CD4-positive, alpha-beta T cell (primary cell): ENCODE measurements at regions not wholly inside any gene's neighbourhood (a gene's known extent, or its start where the extent isn't known, plus 50 kb on each side); places are given as distances from the start of the nearest gene placed in this dataset.

Experiments used
- ATAC-seq: fragments of 200-7000 bp; cut with Tn5 transposase; one replicate; pipeline ENCODE4 v1.10.0; 2022; ENCODE audit warnings: mild to moderate bottlenecking; ENCODE audit not compliant: poor library complexity
- CTCF ChIA-PET: fragments of 350-600 bp; sonication (Branson Sonifier 250); formaldehyde crosslinking; loops from one replicate; lab custom pipeline; 2021; ENCODE audit warnings: antibody characterized with exemption, inconsistent platforms; lab: Charles Lee
- POLR2A ChIA-PET: fragments of 350-600 bp; sonication (Branson Sonifier 250); formaldehyde crosslinking; loops from one replicate; lab custom pipeline; 2021; ENCODE audit warnings: antibody characterized with exemption, inconsistent platforms; lab: Charles Lee
- DNase-seq, 14 experiments: peaks; one replicate each; pipeline ENCODE4 v3.0.0-alpha.2; 2013 to 2020; ENCODE audit warnings: mixed read lengths in 2 of 14
- H3K27ac ChIP-seq, 2 donors: one replicate each; pipeline versions ENCODE4 v1.5.1 to v1.7.0; 2013; ENCODE audit warnings: low read length in 2 of 2, low read depth in 1 of 2, mild to moderate bottlenecking in 1 of 2
- H3K27me3 ChIP-seq, 2 experiments: 1 replicate in 1 of 2; 2 replicates in 1 of 2; pipeline versions ENCODE4 v1.6.1 to v1.7.0; 2013; ENCODE audit warnings: low read length in 2 of 2, control low read depth in 1 of 2, mild to moderate bottlenecking in 1 of 2, moderate library complexity in 1 of 2; ENCODE audit not compliant: insufficient read depth in 2 of 2, control insufficient read depth in 1 of 2
- H3K36me3 ChIP-seq: one replicate; pipeline ENCODE4 v1.6.1; 2013; ENCODE audit warnings: low read length, control low read depth; ENCODE audit not compliant: insufficient read depth
- H3K4me1 ChIP-seq: one replicate; pipeline ENCODE4 v1.6.1; 2013; ENCODE audit warnings: low read length, control low read depth; ENCODE audit not compliant: insufficient read depth
- H3K4me3 ChIP-seq: one replicate; pipeline ENCODE4 v1.5.1; 2013; ENCODE audit warnings: mild to moderate bottlenecking, low read length, moderate library complexity
- H3K9me3 ChIP-seq, 2 experiments: 1 replicate in 1 of 2; 2 replicates in 1 of 2; pipeline versions ENCODE4 v1.6.1 to v1.7.0; 2013; ENCODE audit warnings: low read length in 2 of 2, mild to moderate bottlenecking in 2 of 2, control low read depth in 1 of 2, moderate library complexity in 1 of 2; ENCODE audit not compliant: control insufficient read depth in 1 of 2, insufficient read depth in 1 of 2
- H3K27ac Mint-ChIP-seq: one replicate; pipeline ENCODE4 v1.8.0; 2020; ENCODE audit warnings: mixed read lengths
- H3K27me3 Mint-ChIP-seq: one replicate; pipeline ENCODE4 v1.8.0; 2021; ENCODE audit warnings: mixed read lengths
- H3K36me3 Mint-ChIP-seq: one replicate; pipeline ENCODE4 v1.8.0; 2021; ENCODE audit warnings: low read depth, mixed read lengths
- H3K4me1 Mint-ChIP-seq: one replicate; pipeline ENCODE4 v1.8.0; 2021; ENCODE audit warnings: low read depth, mixed read lengths
- H3K4me3 Mint-ChIP-seq: one replicate; pipeline ENCODE4 v1.8.0; 2020; ENCODE audit warnings: mild to moderate bottlenecking, mixed read lengths
- H3K9me3 Mint-ChIP-seq: one replicate; pipeline ENCODE4 v1.8.0; 2020; ENCODE audit warnings: mixed read lengths
- intact Hi-C, 2 experiments: fragments of 100-400 bp; cut with DNase I in 1 of 2; cut with micrococcal nuclease in 1 of 2; formaldehyde crosslinking; loops; one replicate each; pipeline versions ENCODE4 v1.15.1 to v1.9.0; 2023 to 2025; cut with DNase I, micrococcal nuclease
- TF ChIP-seq, protein P1 (sequence below): fragments of 200-600 bp; IDR thresholded peaks from one replicate; pipeline ENCODE4 v1.8.0; 2022; ENCODE audit warnings: antibody characterized with exemption, mild to moderate bottlenecking

- H3K27me3 ChIP-seq, result no peaks in the 10 kb centered on the region
- H3K4me3 ChIP-seq, result no peak overlapping the region
- H3K9me3 ChIP-seq, result no peaks in the 10 kb centered on the region
- TF ChIP-seq, protein P1, sequence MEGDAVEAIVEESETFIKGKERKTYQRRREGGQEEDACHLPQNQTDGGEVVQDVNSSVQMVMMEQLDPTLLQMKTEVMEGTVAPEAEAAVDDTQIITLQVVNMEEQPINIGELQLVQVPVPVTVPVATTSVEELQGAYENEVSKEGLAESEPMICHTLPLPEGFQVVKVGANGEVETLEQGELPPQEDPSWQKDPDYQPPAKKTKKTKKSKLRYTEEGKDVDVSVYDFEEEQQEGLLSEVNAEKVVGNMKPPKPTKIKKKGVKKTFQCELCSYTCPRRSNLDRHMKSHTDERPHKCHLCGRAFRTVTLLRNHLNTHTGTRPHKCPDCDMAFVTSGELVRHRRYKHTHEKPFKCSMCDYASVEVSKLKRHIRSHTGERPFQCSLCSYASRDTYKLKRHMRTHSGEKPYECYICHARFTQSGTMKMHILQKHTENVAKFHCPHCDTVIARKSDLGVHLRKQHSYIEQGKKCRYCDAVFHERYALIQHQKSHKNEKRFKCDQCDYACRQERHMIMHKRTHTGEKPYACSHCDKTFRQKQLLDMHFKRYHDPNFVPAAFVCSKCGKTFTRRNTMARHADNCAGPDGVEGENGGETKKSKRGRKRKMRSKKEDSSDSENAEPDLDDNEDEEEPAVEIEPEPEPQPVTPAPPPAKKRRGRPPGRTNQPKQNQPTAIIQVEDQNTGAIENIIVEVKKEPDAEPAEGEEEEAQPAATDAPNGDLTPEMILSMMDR, result no peak
- DNase-seq, result no peak
- no peak overlapping the region for H3K27ac ChIP-seq
- H3K36me3 ChIP-seq, result no peaks in the 10 kb centered on the region
- Mint-ChIP-seq H3K27me3 (no peaks in the 10 kb centered on the region), H3K4me3 (no peak overlapping the region), H3K36me3 (no peaks in the 10 kb centered on the region), H3K4me1 (no peaks in the 10 kb centered on the region), H3K27ac (no peak overlapping the region), H3K9me3 (no peaks in the 10 kb centered on the region)
- H3K4me1 ChIP-seq, result no peaks in the 10 kb centered on the region
- no peak for ATAC-seq
- intact Hi-C loops, result no loop called here
- CTCF ChIA-PET, result no interaction called here
- POLR2A ChIA-PET, result no interaction called here
These were observed 114.5 kb downstream of the RMI2 start for GRCh38 chr16:11459722-11460121.

- no peaks in the 10 kb centered on the region for H3K27me3 Mint-ChIP-seq
- no peak overlapping the region for H3K4me3 ChIP-seq
- no peaks in the 10 kb centered on the region for H3K9me3 ChIP-seq
- no peak overlapping the region for H3K4me3 Mint-ChIP-seq
- DNase-seq (no peak), ATAC-seq (no peak)
- no peaks in the 10 kb centered on the region for H3K4me1 ChIP-seq
- H3K36me3 ChIP-seq, result no peaks in the 10 kb centered on the region
- H3K27ac Mint-ChIP-seq, result no peak overlapping the region
- no peaks in the 10 kb centered on the region for H3K36me3 Mint-ChIP-seq
- no peaks in the 10 kb centered on the region for H3K4me1 Mint-ChIP-seq
- H3K27ac ChIP-seq, result no peak overlapping the region
- no peaks in the 10 kb centered on the region for H3K27me3 ChIP-seq
- intact Hi-C loops, result no loop called here
- no peaks in the 10 kb centered on the region for H3K9me3 Mint-ChIP-seq
- TF ChIP-seq, protein P1, result no peak
- CTCF ChIA-PET, result no interaction called here
- POLR2A ChIA-PET, result no interaction called here
These were observed 115.7 kb downstream of the RMI2 start for GRCh38 chr16:11460820-11461594.

GRCh38 chr16:11461595-11461990 lies 116.3 kb downstream of the RMI2 start:
- Mint-ChIP-seq H3K36me3 (no peaks in the 10 kb centered on the region), H3K27me3 (no peaks in the 10 kb centered on the region), H3K27ac (no peak overlapping the region), H3K9me3 (no peaks in the 10 kb centered on the region), H3K4me3 (no peak overlapping the region), H3K4me1 (no peaks in the 10 kb centered on the region)
- Histone ChIP-seq H3K9me3 (no peaks in the 10 kb centered on the region), H3K4me1 (no peaks in the 10 kb centered on the region), H3K36me3 (no peaks in the 10 kb centered on the region), H3K4me3 (no peak overlapping the region), H3K27me3 (no peaks in the 10 kb centered on the region), H3K27ac (no peak overlapping the region)
- CTCF ChIA-PET, result no interaction called here
- POLR2A ChIA-PET, result no interaction called here
- TF ChIP-seq, protein P1, result no peak
- DNase-seq (no peak), ATAC-seq (no peak)
- intact Hi-C loops, result no loop called here
